ENCODE measurements at regions not wholly inside any gene's neighbourhood (a gene's known extent, or its start where the extent isn't known, plus 50 kb on each side); places are given as distances from the start of the nearest gene placed in this dataset.
A peak's percentile ranks its signal among the peaks of the same experiment; 100 is the strongest.
"Not testable (repeated sequence)": the region's sequence is repeated elsewhere in the genome, so short reads cannot be mapped to it uniquely, and the experiment has no call there.

GRCh38 chr11:71638801-71639519, 56.3 kb upstream of the KRTAP5-11 start:
- intact Hi-C loops (cut with micrococcal nuclease); ATAC-seq: not testable (repeated sequence)
- DNase-seq = peak; percentile 76

GRCh38 chr11:71639520-71639849, 56.8 kb upstream of the KRTAP5-11 start:
- intact Hi-C loops (cut with micrococcal nuclease); DNase-seq: not testable (repeated sequence)

GRCh38 chr11:71639916-71640315, 57.2 kb upstream of the KRTAP5-11 start:
- ATAC-seq; DNase-seq; intact Hi-C loops (cut with micrococcal nuclease): not testable (repeated sequence)

More at GRCh38 chr11:71639520-71639849, 56.8 kb upstream of the KRTAP5-11 start:
- ATAC-seq = not testable (repeated sequence)

DNA sequence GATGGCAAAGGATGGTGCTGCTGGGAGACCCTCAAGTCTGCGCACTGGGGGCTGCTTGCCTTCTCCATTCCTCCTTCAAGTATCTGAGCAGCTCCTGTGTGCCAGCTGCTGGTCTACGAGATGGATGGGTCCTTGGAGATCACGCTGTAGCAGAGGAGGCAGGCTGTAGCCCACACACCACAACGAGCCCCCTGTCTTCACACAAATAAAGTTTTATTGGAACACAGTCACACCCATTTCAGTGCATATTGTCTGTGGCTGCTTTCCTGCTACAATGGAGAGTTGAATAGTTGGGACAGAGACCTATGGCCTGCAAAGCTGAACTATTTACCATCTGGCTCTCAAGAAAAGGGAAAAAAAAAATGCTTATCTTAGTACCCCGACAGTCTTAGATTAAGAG, 64.4 kb upstream of the KRTAP5-11 start:
- DNase-seq; intact Hi-C loops (cut with micrococcal nuclease); ATAC-seq: not testable (repeated sequence)

- DNase-seq; ATAC-seq; intact Hi-C loops (cut with micrococcal nuclease): not testable (repeated sequence)
These were observed 70.3 kb upstream of the KRTAP5-11 start for GRCh38 chr11:71652998-71653397.

DNA sequence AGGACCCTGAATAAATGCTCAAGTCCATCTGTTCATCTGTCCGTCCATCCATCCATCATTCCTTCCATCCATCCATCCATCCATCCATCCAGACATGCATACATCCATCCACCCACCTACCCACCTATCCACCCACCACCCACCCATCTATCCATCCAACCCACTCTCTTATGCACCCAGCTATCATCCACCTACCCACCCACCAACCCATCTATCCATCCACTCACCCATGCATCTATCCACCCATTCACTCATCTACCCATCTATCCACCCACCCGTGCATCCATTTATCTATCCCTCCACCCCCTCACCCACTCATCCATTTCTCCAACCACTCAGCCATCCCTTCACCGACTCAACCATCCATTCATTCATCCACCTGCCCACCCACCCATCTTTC, 71.7 kb upstream of the KRTAP5-11 start:
- DNase-seq; ATAC-seq; intact Hi-C loops (cut with micrococcal nuclease): not testable (repeated sequence)

DNA sequence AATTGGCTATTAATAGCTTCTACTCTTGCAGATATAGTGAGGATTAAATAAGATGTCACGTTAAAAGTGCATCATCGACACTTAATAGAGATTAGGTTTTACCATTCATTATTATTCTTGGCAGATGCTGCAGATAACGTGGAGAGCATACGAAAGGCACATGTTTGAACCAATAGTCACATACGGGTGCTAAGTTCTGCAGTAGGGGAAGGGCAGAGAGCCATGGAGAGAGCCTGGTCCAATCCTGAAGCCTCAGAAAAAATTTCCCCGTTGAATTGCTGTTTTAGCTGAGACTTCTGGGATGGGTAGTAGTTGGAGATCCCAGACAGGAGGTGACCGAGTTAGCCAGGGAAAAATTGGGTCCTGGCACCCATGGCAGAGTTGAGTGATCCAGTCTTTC, 72.4 kb upstream of the KRTAP5-11 start:
- ATAC-seq; DNase-seq; intact Hi-C loops (cut with micrococcal nuclease): not testable (repeated sequence)

GRCh38 chr11:71656513-71656912, 73.8 kb upstream of the KRTAP5-11 start:
- intact Hi-C loops (cut with micrococcal nuclease); DNase-seq; ATAC-seq: not testable (repeated sequence)

GRCh38 chr11:71664941-71665340, 82.3 kb upstream of the KRTAP5-11 start:
- DNase-seq, ATAC-seq: not testable (repeated sequence)

DNA sequence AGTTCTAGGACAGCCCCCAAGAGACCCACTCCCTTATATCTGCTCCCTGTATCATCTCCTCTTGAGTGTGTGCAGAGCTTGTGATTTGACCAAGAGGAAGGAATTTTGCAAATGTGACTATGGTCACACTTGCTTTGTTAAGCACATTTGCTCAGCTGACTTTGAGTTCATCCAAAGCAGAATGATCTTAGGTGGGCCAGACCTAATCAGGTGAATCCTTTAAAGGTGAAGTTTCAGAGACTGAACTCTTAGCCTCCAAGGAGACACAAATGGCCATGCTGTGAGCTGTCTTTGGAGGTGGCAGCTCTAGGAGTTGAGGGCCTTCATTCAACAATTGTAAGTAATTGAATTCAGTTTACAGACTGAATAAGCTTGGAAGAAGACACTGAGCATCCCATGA, 115.4 kb upstream of the KRTAP5-11 start:
- intact Hi-C loops (cut with micrococcal nuclease); ATAC-seq; DNase-seq: not testable (repeated sequence)

More at GRCh38 chr11:71664941-71665340, 82.3 kb upstream of the KRTAP5-11 start:
- intact Hi-C loops (cut with micrococcal nuclease) = not testable (repeated sequence)

GRCh38 chr11:71698961-71699360, 116.3 kb upstream of the KRTAP5-11 start:
- intact Hi-C loops (cut with micrococcal nuclease); DNase-seq; ATAC-seq: not testable (repeated sequence)

GRCh38 chr11:71701435-71702291, 119.0 kb upstream of the KRTAP5-11 start:
- DNase-seq; ATAC-seq; intact Hi-C loops (cut with micrococcal nuclease): not testable (repeated sequence)

DNA sequence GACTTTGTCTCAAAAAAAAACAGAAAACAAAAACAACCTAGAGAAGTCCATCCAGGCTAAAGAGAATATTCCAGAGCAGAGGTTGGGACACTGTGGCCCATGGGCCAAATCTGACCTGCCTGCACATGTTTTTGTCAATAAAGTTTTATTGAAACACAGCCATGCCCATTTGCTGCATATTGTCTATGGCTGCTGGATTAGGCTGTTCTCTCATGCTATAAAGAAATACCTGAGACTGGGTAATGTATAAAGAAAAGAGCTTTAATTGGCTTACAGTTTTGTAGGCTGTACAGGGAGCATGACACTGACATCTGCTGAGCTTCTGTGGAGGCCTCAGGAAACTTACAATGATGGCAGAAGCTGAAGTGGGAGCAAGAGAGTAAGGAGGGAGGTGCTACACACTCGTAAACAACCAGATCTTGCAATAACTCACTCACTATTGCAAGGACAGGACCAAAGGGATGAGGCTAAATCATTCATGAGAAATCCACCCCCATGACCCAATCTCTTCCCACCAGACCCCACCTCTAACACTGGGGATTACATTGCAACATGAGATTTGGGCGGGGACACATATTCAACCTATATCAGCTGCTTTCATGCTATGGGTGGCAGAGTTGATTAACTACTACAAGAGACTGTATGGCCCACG, 122.5 kb upstream of the KRTAP5-11 start:
- ATAC-seq = not testable (repeated sequence)

GRCh38 chr11:71705738-71706432, 123.2 kb upstream of the KRTAP5-11 start:
- intact Hi-C loops (cut with micrococcal nuclease); ATAC-seq; DNase-seq: not testable (repeated sequence)

More for the DNA sequence above, 122.5 kb upstream of the KRTAP5-11 start:
- intact Hi-C loops (cut with micrococcal nuclease); DNase-seq: not testable (repeated sequence)

DNA sequence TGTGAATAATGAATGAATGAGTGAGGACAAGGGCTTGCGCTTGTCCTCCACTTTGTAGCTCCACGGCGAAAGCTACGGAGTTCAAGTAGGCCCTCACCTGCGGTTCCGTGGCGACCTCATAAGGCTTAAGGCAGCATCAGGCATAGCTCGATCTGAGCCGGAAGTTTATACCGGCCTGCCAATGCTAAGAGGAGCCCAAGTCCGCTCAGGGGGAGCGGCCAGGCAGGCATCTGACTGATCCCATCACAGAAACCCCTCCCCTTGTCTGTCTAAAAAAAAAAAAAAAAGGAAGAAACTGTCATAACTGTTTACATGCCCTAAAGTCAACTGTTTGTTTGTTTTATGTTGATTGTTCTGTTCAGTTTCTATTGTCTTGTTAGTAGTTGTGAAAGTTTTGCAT, 124.4 kb upstream of the KRTAP5-11 start:
- intact Hi-C loops (cut with micrococcal nuclease); ATAC-seq; DNase-seq: not testable (repeated sequence)

GRCh38 chr11:71709541-71709940, 123.5 kb upstream of the DEFB108B start:
- intact Hi-C loops (cut with micrococcal nuclease); ATAC-seq; DNase-seq: not testable (repeated sequence)

DNA sequence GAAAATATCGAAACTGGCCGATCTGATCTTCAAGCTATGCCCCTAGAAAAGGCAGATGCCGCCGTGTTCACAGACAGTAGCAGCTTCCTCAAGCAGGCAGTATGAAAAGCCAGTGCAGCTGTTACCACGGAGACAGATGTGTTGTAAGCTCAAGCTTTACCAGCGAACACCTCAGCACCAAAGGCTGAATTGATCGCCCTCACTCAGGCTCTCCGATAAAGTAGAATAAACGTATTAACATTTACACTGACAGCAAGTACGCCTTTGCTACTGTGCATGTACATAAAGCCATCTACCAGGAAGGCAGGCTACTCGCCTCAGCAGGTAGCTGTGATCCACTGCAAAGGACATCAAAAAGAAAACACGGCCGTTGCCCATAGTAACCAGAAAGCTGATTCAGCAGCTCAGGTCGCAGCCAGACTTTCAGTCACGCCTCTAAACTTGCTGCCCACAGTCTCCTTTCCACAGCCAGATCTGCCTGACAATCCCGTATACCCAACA, 122.8 kb upstream of the DEFB108B start:
- DNase-seq; ATAC-seq; intact Hi-C loops (cut with micrococcal nuclease): not testable (repeated sequence)

DNA sequence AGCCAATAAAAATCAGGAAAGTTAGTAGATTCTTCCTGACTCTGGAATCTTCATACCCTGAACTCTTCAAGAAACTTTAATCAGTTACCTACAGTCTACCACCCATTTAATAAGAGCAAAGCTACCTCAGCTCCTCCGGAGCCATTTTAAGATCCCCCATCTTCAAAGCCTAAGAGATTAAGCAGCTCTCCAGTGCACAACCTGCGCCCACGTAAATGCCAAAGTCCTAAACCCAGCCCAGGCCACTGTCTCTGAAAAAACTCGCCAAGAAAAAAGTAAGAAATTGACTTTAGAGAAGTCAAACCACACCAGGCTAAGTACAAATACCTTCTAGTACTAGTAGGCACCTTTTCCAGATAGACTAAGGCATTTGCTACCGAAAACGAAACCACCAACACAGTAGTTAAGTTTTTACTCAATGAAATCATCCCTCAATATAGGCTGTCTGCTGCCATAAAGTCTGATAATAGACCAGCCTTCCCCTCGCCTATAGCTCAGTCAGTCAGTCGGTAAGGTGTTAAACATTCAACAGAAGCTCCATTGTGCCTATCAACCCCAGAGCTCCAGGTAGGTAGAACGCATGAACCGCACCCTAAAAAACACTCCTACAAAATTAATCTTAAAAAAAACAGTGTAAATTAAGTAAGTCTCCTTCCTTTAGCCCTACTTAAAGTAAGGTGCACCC, 122.2 kb upstream of the DEFB108B start:
- ATAC-seq; DNase-seq; intact Hi-C loops (cut with micrococcal nuclease): not testable (repeated sequence)

All from left ventricle myocardium superior (tissue), 1 donor.